ENCODE measurements at regions not wholly inside any gene's neighbourhood (a gene's known extent, or its start where the extent isn't known, plus 50 kb on each side); places are given as distances from the start of the nearest gene placed in this dataset.
A peak's percentile ranks its signal among the peaks of the same experiment; 100 is the strongest.
"Not testable (repeated sequence)": the region's sequence is repeated elsewhere in the genome, so short reads cannot be mapped to it uniquely, and the experiment has no call there.

- no peak for DNase-seq
Observed at GRCh38 chr21:35481005-35481404, 431.9 kb upstream of the RUNX1 start.

DNA sequence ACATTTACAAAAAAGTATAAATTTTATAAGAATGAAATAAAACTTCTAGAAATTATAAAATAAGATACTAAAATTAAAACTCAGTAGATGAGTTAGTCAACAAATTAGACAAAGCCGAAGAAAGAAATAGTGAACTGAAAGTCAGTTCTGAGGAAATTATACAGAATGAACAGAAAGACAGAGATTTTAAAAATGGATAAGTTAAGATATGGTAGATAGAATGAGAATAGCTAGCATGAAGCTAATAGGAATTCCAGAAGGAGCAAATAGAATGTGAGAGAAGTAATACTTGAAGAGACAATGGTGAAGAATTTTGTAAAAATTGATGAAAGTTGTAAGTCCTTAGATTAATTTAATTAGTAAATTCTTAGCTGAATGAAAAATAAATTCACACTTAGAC is 430.4 kb upstream of the RUNX1 start:
- DNase-seq: no peak

- DNase-seq: no peak
Observed at GRCh38 chr21:35479065-35479448, 430.0 kb upstream of the RUNX1 start.

- DNase-seq: peak; percentile 20
Observed at GRCh38 chr21:35478161-35479064, 429.3 kb upstream of the RUNX1 start.

DNA sequence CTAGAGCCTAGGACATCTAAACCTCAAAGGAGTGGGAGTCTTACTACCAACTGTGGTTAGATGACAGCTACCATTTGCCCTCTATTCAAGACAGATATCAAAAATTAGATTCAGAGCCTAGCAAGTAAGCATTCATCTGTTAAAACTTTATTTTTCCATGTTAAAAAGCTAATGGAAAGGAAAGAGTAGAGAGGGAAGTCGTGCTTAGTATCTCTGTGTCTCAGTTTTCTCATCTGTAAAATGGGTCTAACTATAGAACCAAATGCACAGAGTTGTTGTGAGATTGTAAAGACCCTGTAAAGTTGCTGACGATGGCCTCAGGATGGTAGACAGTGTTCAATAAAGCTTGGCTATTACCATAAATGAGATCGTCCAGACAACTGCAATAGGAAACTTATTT is 428.5 kb upstream of the RUNX1 start:
- DNase-seq: no peak

GRCh38 chr21:35476621-35477395 is 427.7 kb upstream of the RUNX1 start:
- DNase-seq: peak; percentile 7

- peak; percentile 68 for DNase-seq
Observed at GRCh38 chr21:35475762-35476161, 426.7 kb upstream of the RUNX1 start.

GRCh38 chr21:35475009-35475408 is 425.9 kb upstream of the RUNX1 start:
- DNase-seq: peak; percentile 7

DNA sequence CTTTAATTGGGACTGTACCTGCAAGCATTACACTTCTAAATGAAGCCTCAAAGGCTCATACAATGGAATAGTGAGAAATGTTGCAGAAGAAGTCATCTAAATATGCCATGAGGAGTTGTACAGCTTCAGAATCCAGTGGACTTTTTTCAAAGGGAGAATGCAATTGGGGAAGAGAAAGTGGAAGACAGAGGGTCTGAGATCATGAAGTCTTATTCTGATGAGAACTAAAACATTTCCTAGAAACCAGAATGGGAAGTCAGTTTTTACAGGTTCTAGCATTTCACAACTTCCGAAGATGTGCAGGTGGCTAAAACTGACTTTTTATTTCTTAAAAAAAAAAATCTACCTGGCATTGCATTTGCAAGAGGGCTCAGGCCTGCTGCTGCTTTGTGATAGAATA is 424.4 kb upstream of the RUNX1 start:
- no peak for DNase-seq

DNA sequence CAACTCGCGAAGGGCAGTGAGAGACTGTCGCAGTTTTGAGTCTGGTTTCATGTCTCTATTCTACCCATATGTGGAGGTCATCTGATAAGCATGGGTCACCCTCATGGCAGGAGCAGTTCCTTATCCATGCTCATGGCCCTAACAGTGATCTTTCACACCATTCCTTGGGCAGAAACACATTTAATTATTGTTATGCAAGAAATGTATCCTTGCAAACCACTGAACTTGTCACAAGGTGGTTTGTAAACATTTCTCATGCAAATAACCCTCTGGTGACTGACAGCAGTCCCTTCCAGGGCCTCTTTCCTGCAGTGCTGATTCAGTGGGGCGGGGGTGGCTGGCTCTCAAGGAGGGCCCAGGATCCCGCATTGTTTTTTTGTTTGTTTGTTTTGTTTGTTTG is 421.4 kb upstream of the RUNX1 start:
- DNase-seq: no peak

GRCh38 chr21:35469498-35469897 is 420.4 kb upstream of the RUNX1 start:
- DNase-seq: no peak

- DNase-seq: no peak
Observed at GRCh38 chr21:35468991-35469390, 419.9 kb upstream of the RUNX1 start.

GRCh38 chr21:35467566-35467965 is 418.5 kb upstream of the RUNX1 start:
- no peak for DNase-seq

GRCh38 chr21:35466681-35467080 is 417.6 kb upstream of the RUNX1 start:
- not testable (repeated sequence) for DNase-seq

GRCh38 chr21:35465741-35466140 is 416.6 kb upstream of the RUNX1 start:
- no peak for DNase-seq

DNA sequence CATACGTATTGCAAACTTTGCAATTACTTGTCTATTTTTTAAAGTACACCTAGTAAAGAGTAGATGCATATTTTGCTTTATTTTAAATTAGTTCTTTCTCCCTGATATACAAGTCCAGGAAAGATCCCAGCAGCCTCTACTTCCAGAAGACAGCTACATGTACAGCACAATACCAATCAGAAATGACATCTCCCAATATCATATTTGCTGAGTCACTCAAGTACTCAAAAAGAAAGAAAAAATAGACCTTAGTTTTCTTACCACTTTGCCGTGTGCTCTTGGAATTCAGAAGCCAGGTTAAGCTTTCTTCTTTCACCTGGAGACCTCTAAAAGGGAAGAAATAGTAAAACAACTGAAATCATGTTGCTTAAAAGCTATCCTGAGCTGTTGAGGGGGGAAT is 412.6 kb upstream of the RUNX1 start:
- DNase-seq: no peak

DNA sequence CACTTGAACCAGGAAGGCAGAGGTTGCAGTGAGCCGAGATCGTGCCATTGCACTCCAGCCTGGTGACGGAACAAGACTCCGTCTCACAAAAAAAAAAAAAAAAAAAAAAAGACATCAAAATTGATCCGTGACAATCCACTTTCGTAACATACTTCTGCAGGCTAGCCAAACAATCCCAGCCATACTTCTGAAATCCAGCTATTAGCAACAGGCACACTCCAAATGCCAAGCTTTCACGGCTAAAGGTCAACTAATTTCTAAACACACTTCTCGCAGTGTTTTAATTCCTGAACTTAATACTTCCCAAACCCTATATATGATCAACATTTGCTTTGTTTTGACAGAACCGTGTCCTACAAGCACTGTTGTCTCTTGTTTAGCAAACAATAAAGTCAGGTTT is 411.3 kb upstream of the RUNX1 start:
- no peak for DNase-seq

DNA sequence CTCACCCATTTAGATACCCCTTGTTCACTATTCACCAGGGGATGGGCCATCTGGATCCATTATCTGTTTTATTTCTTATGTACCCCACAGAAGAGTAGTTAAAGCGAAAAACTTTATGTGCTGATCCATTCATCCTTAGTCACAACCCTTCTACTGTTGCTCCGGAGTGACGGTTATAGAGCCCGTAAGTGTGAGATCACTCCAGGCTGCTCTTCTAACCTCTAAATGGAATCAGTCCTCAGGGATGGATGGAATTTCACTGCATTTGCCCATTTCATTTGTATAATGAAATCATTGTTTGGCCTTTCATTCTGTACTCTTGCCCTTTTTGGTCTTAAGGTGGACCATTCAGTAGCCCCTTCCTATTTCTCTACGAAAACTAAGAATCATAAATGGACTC is 409.3 kb upstream of the RUNX1 start:
- DNase-seq: no peak

- no peak for DNase-seq
Observed at GRCh38 chr21:35457097-35457804, 408.1 kb upstream of the RUNX1 start.

DNA sequence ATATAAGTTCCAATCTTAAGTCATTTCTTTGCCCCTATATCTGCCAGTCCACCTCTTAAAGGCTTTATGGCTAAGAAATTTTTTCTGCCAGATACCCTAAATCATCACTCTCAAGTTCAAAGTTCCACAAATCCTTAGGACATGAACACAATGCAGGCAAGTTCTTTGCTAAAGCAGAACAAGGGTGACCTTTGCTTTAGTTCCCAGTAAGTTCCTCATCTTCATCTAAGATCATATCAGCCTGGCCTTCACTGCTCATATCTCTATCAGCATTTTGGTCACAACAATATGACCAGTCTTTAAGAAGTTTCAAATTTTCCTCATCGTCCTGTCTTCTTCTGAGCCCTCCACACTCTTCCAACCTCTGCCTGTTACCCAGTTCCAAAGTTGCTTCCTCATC is 402.2 kb upstream of the RUNX1 start:
- no peak for DNase-seq

DNA sequence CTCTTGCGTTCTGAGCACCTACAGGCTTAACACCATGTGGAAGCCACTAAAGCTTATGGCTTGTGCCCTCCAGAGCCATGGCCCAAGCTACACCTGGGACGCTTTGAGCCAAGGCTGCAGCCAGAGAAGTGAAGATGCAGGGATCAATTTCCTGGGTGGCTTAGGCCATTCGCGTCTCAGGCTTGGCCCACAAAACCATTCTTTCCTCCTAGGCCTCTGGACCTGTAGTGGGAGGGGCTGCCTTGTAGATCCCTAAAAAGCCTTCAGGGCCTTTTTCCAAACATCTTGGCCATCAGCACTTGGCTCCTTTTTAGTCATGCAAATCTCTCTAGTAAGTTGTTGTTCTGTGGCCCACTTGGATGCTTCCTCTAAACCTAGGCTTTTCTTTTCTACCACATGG is 401.7 kb upstream of the RUNX1 start:
- no peak for DNase-seq

- DNase-seq: no peak
Observed at GRCh38 chr21:35449846-35450245, 400.7 kb upstream of the RUNX1 start.

DNA sequence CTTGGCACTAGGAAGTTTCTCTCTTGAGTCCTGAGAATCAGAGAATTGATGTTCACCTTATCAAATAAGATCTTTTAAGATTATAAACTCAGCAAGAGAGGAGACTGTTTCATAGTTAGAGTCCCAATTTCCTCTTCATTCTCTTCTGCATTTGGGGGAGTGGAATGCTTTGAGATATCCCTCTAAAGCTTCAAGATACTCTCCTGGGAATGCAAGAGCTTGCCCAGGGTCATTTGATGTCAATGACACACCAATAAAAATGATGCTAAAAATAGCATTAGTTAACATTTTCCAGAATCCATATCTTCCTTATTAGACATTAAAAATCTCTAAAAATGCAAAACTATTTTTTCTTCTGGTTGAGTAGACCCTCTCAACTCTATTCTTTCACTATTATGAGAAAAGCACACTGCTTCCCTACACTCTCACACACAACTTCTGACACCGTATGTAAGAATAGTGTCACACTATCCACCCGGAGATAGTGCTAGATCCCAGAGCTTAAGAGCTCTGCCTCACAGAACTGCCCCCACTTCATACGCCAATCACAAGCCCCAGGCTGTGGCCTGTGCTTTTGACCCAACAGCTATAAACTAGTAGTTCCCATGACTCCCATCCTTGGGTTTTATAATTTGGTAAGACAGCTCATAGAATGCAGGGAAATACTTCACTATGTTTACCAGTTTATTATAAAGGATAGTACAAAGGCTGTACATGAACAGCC is 399.9 kb upstream of the RUNX1 start:
- no peak for DNase-seq

All from NCI-H226 (cell line).